HG03520 (cell line): ENCODE measurements at regions not wholly inside any gene's neighbourhood (a gene's known extent, or its start where the extent isn't known, plus 50 kb on each side); places are given as distances from the start of the nearest gene placed in this dataset.

Experiments used
- ATAC-seq: cut with Tn5 transposase; IDR thresholded peaks from one replicate; pipeline ENCODE4 v1.9.1; 2021; ENCODE audit warnings: mild to moderate bottlenecking, moderate library complexity; ENCODE audit not compliant: unreplicated experiment

DNA sequence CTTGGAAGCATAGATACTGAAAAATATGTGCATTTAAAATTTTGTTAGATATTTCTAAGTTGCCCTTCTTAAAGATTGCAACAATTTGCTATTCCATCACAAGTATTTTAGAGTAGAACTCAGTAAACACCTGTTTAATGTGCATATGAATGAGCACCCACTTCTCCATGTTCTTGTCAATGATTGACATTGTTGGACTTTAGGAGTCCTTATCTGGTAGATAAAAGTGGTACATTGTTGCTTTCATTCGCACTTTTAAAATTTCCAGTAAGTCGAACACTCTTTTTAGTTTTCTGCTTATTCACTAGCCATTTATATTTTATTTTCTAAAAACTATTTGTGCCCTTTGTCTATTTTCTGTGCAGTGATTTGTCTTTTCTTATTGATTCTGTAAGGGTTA, 478.3 kb downstream of the SOX2 start:
- ATAC-seq = no peak

DNA sequence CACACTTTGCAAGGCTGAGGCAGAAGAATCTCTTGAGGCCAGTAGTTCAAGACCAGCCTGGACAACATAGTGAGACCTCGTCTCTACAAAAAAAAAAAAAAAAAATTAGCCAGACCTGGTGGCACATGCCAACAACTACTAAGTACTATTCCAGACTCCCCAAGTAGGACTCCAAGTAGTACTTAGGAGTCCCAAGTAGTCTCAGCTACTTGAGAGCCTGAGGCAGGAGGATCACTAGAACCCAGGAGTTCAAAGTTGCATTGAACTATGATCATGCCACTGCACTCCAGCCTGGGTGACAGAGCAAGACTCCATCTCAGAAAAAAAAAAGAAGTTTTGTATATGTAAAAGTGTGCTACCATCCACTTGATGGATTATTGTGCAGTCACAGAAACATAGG, 486.6 kb downstream of the SOX2 start:
- no peak for ATAC-seq

GRCh38 chr3:182201456-182202168, 489.9 kb downstream of the SOX2 start:
- no peak for ATAC-seq

DNA sequence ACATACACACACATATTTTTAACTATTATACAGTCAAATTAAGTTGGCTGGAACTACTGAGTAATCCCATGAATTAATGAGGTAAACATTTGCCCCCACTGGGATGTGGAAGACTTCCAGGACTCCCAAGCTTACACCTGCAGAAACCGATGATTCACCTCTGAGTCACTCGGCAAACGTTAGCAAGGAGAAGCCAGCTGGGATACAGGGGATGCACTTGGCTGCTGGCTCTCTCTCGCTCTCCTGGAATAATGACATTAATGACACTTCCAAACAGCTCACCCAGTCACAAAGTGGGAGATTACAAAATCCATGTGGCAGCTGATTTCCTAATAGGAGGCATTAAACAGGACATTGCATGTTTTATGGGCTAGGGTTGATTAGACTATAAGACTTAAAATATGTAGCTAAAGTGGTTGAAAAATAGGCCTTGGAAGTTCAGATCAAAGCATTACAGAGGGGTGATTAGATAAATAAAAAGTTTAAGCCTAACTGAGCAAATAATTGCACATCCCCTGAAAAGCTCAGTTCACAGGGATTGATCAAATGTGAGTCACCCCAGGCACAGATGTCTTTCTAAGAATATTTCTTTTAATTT, 500.9 kb downstream of the SOX2 start:
- no peak for ATAC-seq

DNA sequence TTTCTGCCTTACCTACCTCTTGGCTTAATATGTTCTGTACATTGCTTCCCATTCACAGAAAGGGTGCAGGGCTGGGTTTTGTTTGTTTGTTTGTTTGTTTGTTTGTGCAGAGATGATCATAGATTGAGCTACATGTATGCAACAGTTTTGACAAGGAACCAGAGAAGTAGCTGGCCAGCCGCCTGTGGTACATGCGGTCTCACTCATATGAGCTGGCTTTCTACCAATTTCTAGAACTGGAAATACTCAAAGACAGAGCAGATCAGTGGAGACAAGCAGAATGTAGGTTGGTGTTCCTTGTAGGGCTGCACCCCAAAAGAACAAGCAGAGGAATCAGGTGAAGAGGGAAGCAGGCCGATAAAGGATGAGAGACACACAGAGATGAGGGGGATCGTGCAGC, 502.7 kb downstream of the SOX2 start:
- no peak for ATAC-seq

DNA sequence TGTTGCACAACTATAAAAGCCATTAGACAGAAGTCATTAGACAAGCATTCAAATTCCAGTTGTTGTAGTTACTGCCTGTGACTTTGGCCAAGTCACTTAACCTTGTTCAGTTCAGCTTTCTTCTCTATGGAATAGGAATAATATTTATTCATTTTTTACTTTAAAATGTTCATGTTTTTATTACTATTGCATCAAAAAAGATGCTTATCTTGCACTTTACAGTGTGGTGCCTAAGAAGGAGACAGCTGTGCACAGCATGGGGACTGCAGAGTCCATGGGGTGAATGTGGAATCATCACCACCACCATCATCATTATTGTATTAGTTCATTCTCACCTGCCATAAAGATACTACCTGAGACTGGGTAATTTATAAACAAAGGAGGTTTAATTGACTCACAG, 504.2 kb downstream of the SOX2 start:
- no peak for ATAC-seq

DNA sequence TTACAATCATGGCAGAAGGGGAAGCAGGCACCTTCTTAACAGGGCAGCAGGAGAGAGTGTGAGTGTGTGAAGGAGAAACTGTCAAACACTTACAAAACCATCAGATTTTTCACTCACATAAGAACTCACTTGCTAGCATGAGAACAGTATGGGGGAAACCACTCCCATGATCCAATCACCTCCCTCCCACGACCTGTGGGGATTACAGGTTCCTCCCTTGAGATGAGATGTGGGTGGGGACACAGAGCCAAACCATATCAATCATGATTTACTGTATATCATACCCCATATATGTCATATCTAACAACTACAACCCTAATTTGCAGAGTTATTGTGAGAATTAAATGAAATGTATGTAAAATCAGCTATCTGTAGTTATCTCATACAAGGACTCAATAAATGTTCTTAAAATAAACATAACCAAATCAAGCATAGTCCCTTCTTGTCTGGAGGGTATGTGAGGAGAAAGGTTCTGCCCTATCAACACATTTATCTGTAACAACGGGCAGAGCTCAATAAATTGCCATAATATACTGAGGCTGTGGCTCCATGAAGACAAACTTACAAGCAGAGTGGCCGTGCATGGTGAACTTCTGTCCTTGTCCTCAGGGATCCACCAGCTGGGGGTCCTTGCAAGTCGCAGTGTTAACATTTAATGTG, 504.7 kb downstream of the SOX2 start:
- ATAC-seq = no peak

- ATAC-seq = no peak
Measured at GRCh38 chr3:182220013-182220412, 508.3 kb downstream of the SOX2 start.

- ATAC-seq = no peak
Measured at GRCh38 chr3:182220471-182220870, 508.7 kb downstream of the SOX2 start.

GRCh38 chr3:182226995-182227394, 515.3 kb downstream of the SOX2 start:
- ATAC-seq = no peak

DNA sequence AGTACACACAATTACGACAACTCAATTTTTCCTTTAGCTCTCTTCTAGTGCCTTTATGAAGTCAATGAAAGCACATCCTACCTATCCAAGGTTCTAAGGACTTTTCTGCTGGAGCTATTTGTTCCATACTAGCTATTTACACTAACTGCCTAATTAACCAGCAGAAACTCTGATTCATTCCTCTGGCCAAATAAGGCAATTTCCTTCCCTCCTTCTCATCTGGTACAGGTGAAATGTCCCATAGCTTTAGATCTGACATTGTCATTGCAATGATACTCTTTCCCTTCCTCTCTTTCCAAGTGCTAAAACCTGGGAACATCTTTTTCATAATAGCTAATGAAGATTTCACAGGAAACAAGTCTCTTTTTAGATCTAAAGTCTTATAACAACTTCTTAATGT, 521.7 kb downstream of the SOX2 start:
- ATAC-seq = no peak

DNA sequence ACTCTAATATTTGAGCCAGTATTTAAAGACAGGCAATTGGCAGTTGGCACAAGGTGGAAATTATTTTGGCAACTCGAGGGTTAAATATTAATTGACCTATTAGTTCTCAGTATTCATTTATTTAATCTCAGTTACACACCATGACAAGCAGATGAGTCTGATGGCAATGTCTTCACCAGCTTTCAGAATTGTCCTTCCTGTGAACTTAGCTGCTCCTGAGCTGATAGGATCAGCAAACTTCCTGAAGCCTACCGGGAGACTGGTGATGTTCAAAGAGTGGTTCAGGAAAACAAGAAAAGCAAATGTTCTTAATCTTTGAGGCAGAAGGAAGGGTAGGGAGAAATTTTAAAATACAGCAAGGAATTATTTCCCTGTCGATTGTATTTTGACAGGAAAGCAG, 522.2 kb downstream of the SOX2 start:
- no peak for ATAC-seq

DNA sequence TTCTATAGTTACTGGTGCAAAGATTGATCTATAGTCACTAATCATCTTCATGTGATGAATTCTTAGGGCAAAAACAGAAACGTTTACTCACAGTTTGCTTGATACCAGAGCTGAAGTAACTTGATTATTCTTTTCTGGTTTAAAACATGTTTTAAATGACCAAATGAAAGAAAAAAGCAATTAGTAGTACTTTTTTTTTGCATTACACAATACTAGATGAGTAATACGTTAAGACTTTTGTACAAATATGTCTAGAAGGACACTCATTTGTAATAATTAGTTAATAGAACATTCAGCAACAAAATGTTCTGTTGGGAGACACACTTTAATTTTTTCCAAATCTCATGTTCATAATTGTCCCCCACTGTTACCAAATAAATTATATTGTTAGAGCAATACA, 523.2 kb downstream of the SOX2 start:
- no peak for ATAC-seq

- no peak for ATAC-seq
Measured at GRCh38 chr3:182235504-182235903, 523.8 kb downstream of the SOX2 start.

DNA sequence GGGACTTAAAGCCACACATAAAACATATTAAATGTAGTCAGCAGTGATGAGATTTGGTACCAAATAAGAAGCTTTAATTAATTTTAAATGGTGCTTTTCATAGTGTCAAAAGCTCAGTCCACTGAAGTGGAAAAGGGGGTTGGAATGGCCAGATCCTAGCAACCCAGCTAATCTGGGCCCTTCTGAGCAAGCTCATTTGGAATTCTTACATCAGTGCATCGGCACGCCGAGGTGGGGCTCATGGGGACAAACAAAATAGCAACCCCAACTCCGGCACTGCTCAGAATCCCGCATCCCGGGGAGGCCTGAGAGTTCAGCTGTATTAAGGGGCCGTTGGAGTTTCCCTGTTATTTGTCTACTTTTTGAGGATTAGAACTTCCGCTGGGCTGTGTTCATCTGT, 526.4 kb downstream of the SOX2 start:
- no peak for ATAC-seq

DNA sequence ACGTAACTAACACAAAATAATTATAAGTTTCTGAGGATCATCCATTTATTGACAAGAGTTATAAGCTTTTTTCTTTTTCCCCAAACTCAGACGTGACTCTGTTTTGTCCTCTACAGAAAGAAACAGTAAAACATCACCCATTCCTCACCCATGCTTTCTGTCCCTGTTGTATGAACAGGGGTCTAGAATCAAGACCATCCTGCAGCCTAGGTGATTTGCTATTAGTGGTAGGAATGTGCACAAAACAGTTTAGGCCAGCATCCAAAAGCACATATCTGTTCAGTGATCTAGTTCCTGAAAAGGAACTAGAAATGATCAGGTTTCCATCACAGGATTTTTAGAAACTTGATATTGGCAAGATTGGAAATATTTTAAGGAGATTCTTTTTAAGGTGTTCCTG, 527.6 kb downstream of the SOX2 start:
- ATAC-seq = no peak

DNA sequence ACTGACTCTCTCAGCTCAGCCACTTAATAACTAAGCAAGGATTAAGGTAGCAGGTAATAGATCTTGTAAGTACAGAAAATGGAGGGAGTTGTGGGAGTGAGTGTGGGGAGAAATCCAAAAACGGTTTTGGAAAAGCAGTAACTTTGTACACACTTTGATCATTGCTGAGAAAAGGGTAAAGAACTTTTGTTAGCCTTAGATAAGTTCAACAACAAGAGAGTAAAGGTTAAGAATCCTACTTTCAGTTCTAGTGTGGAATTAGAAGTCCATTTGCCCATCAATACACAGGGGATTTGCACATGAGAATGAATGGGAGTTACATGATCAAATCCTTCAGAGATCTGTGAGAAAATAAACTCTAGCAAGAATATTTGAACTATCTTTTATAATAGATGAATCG, 528.7 kb downstream of the SOX2 start:
- no peak for ATAC-seq

- no peak for ATAC-seq
Measured at GRCh38 chr3:182241196-182241765, 529.6 kb downstream of the SOX2 start.

GRCh38 chr3:182241766-182242488, 530.2 kb downstream of the SOX2 start:
- ATAC-seq = no peak

DNA sequence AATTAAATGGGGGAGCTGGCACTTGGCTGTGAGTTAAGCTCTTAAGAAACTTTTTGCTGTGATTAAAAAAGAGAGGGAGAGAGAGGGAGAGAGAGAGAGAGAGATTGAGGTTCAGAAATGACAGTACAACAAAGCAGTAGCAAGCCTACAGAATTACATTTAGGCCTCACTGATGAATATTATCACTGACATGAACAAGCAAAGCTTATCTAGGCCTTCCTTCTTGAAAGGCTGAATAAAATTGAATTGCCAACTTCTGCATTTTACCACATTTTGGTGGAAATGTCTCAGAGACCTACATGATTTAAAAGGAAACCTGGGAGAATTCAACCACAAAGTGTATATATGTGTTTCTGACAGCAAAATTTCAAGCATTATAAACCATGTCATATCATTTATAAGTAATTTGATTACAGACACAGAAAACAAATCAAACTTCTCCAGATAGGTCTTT, 530.8 kb downstream of the SOX2 start:
- no peak for ATAC-seq

GRCh38 chr3:182243625-182244024, 531.9 kb downstream of the SOX2 start:
- ATAC-seq = no peak
